ENCODE measurements at regions not wholly inside any gene's neighbourhood (a gene's known extent, or its start where the extent isn't known, plus 50 kb on each side); places are given as distances from the start of the nearest gene placed in this dataset.

DNA sequence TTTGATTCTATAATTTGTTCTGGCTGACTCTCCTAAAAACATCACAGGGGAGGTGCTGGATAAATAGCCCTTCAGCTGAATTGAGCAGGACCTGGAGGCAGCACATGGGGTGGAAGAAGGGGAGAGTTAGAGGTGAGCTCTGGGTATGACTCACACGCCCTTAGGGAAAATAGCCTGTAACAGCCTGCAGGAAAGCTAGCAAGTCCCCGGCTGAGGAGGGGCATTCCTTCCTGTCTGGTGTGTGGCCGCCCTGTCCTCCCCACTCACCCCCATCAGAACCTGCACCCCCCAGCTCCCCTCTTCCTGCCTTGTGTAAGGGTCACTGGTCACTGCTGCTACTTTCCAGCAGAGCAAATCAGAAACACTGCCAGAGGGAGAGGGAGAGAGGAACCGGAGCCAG is 187.4 kb downstream of the C16orf95 start:
- no peak for DNase-seq (ENCODE audit: low read depth in 2 of 2)

DNA sequence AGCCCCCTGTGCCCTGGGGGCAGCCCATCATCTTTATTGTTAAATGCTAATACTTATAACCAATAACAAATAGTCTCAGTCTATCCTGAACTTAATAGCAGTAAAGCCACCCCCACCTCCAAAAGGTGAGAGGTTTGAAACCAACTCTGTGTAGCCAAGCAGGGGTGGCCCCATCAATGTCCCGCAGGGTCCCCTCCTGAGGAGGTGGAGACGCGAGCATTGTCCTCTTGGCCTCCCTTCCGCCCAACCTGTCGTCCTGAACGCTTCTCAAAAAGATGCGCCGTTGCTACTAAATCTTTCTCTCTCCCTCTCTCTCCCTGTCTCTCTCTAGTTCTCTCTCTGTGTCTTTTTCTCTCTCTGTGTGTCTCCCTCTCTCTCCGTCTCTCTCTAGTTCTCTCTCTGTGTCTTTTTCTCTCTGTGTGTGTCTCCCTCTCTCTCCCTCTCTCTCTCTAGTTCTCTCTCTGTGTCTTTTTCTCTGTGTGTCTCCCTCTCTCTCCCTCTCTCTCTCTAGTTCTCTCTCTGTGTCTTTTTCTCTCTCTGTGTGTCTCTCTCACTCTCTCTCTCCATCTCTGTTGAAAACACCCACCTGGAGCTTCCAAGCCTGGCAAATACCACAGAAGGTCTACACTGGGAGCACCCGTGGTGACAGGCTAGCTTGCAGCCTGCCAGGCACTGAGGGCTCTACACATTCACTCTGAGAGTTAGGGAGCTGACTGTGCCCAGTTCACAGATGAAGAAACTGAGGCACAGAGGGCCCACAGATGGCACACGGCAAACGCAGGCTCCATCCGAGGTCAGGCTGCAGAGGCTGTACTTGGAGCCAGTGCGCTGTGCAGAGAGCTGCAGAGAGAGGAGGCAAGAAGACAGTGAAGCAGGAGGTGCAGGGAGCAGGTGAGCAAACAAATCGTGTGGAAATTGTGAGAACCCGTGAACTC is 185.9 kb downstream of the C16orf95 start:
- no peak for DNase-seq (ENCODE audit: low read depth in 2 of 2)

DNA sequence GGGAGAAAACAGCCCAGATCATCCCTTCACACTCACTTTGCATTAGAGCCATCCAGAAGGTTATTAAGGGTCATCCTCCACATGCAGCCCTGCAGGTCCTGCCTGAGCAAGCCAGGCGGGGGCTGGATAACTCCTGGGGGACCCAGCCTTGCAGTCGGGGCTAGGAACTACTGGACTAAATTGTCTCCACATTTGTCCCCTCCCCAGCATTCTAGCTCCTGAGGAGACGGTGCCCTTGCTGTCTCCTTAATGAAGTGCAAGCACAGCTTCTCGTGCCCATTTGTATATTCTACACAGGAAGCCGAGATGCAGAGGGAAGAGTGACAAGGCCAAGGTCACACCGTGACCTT is 185.2 kb downstream of the C16orf95 start:
- no peak for DNase-seq (ENCODE audit: low read depth in 2 of 2)

DNA sequence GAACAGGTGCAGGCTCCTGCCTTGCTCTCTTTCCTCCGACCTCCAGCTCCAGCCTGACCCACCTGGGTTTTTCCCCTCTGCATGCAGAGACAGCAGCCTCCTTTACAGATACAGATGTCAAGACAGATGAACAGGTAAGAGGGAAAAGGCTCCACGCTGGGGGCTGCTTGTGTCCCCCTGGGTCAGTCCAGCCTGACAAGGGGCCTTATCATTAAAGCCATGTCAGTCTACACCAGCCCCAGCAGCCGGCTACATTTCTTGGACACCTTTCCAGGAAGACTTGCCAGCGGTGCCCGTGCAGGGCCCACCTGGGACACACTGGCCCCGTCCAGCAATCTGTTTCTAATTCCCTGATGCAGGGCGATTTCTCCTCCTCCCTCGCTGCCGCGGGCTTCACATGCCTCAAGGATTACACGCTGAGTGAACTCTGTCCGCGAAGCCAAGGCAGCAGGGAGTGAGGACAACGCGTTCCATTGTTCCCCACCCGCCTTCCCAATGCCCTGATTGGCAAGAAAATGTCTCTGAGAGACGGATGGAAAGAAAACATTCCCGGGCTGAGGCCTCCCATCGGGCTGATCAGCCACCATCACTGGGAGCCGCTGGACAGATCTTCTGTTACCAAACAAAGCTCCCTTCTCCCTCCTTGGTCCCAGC is 184.7 kb downstream of the C16orf95 start:
- no peak for DNase-seq (ENCODE audit: low read depth in 2 of 2)

DNA sequence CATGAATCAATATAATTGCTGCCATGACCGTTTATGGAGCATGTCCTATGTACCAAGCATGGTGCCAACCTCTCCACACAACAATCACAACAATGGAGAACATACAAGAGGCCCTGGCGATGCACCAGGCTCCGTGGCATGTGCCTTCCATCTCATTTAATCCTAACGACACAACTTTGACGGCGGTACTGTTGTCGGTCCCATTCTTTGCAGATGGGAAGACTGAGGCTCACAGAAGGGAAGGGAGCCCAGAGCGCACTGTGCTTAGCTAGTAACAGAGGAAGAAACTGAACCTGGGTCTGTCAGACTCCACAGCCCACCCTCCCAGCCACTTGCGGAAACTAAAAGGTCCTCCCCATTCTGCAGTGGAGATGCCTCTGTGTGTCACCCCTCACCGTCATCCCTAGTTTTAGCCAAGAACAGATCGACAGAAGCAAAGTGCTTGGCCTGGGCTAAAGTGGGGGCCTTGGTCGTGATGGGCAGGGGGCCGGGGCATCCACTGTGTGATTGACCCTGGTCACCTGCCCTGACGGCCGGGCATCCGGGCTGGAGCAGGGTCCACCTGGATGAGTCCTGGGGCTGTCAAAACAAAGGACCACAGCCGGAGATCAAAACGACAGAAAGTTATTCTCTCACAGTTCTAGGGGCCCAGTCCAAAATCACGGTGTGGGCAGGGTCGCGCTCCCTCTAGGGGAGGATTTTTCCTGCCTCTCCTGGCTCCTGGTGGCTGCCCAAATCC is 183.9 kb downstream of the C16orf95 start:
- no peak for DNase-seq (ENCODE audit: low read depth in 2 of 2)

DNA sequence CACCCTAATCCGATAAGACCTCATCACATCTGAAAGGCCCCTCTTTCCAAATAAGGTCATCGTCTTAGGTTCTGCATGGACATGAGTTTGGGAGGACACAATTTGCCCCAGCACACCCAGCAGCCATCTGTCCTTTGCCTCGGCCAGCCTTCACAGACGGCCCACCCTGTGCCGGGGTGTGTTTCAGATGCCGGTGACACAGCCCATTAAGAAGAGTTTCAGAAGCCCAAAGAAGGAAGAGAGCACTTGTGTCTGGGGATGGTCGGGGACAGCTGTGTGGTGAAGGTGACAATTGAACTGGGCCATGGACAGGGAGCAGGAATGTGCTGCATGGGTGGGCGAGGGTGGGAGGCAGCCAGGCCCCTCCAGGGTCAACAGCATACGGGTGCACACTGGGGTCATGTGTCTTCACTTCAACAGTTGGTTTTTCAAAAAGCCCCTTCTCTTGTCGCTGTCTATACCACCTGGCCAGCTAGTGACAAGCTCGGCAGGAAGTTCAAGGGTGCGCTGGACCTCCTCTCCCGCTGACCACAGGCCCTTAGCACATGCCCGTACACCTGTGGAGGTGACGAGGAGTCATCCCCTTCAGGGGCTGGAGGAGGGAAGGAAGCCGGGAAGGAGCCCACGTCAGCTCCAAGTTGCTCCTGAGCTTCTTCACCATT is 183.1 kb downstream of the C16orf95 start:
- DNase-seq (ENCODE audit: low read depth in 2 of 2), result no peak

DNA sequence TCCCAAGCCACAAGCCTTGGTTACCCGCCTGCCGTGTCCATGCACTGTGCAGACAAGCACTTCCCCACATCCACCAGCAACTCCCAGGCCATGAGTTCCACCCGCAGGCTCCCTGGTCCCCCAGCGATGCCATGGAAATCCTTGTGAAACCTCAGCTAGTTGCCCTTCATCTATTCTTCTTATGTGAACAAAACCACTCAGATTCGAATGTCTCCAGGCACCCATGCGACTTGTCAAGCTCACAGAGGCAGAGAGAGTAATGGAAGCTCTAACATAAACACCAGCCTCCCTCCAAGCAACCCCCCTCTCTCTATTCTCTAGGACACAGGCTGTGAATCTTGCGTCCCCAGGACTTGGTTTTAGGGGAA is 182.6 kb downstream of the C16orf95 start:
- DNase-seq (ENCODE audit: low read depth in 2 of 2), result no peak

DNA sequence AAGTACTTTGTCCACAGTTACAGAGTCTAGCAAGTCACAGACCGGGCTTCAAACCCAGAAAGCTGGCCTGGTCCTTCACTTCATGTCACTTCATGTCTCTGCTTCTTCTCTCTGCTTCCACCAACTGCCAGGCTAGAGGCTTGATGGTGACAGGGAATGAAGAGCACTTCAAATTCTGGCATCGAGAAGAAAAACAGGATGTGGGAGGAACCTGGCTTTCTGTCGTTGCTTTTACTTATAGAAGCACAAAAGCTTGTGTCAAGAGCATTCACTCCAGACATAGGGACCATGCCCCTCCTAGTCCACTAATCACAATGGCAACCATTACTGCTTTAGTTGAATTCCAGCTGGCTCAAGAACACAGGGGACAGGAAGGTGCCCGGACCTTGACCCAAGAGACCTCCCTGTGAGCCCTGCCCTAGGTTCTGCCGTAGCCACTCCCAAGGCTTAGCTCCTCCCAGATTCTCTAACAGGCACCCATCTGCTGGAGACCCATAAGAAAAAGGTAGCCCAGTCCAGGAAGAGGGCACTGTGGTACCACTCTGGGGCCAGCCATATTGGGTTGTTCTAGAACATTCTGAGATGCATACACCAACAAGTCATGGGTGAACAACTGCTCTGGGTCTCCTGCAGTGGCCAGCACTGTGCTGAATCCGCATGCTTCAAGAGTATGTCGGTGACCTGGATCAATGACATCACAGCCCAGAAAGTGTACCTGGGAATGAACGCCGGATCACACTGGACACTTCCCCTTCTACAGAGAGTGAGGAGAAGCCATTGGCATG is 181.8 kb downstream of the C16orf95 start:
- no peak for DNase-seq (ENCODE audit: low read depth in 2 of 2)

DNA sequence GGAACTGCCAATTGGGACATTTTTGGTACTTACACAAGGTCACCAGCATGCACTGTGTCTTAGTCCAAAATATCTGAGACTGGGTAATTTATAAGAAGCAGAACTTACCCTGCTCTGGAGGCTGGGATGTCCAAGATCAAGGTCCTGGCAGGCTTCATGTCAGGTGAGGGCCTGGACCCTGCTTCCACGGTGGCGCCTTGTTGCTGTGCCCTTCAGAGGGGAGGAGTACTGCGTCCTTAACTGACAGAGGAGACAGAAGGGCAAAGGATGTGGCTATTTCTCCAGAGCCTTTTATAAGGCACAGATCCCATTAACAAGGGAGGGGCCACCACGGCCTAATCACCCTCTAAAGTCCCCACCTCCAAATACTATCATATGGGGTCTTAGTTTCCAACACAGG is 178.9 kb downstream of the C16orf95 start:
- DNase-seq (ENCODE audit: low read depth in 2 of 2), result no peak

DNA sequence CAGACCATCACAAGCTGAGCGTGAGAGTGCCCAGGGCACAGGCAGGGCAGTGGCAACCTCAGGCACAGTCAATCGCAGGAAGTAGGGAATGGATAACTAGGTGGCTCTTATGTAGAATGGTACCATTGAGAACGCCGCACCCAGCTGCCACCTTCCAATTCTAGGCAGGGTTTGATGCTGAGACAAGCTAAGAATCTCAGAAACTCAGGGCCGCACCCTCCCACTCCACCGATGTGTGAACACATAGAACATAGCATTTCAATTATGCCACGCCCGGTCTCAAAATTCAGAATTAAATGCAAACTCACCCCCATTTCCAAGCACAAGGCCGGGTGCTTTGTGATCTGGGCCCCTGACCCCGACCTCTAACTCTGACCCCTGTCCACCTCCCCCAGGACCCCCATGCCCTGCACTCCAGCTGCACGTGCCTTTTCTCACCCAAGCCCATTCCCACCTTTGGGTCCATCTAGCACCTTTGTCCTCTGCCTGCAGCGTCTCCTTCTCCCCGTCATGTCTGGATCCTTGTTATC is 178.4 kb downstream of the C16orf95 start:
- DNase-seq (ENCODE audit: low read depth in 2 of 2), result no peak

DNA sequence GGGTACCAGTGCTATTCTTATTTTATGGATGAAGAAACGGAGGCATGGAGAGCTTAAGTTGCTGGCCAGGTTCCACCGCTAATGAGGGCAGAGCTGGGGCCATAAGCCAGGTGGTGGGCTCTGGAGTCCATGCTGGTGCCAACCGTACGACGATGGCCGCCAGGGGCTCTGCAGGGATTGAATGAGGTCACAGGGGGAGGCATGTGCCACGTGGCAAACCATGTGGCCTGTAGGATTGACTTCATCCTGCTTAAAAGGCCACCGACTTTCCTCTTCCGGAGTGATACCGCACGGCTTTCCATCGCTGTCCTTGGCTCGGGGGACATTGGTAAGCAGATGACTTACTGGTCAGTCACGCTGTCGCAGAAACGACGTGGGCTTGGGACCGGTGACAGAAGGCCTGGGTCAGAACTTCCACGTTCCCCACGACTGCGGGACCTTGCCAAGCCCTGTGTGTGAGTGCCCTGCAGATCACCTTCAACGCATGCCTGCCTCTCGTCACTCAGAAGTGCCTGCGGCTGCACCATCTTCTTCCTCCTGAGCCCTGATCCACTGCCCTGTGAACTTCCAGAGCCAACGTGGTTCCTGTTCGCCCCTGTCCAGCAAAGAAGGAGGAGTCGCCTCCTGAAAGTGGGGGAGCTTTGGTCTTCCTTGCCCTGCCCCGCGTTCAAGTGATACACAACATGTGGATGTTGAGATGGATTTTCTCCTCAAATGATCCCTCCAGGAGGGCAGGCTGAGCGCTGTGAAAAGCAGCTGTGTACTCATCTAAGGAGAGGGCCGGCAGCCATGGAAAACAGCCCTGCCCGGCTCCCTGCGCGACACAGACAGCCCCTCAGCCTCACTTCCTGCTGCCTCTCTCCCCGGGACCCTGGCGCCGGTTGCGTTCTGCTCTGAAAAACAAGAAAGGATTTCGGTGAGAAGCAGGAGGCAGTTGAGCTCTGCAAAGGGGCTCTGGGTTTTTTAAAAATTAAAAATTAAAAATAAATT is 176.7 kb downstream of the C16orf95 start:
- no peak for DNase-seq (ENCODE audit: low read depth in 2 of 2)

DNA sequence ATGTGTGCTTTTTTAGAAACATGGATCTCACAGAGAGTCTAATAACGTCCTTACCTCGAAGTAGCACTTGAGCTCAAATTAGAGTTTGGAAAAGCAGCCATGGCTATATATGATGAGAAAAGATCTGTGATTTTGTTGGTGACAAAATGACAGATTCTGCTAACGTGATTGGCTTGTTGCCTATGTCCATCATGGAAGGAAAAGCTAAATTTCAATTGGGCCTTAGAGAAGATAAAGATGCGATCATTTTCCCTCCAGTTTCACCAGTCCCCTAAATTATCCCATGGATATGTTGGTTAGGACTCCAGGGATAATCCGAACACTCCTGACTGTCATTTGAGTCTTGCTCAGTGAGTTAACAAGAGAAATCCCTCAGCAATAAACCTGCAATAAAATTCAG is 175.8 kb downstream of the C16orf95 start:
- DNase-seq (ENCODE audit: low read depth in 2 of 2), result no peak

DNA sequence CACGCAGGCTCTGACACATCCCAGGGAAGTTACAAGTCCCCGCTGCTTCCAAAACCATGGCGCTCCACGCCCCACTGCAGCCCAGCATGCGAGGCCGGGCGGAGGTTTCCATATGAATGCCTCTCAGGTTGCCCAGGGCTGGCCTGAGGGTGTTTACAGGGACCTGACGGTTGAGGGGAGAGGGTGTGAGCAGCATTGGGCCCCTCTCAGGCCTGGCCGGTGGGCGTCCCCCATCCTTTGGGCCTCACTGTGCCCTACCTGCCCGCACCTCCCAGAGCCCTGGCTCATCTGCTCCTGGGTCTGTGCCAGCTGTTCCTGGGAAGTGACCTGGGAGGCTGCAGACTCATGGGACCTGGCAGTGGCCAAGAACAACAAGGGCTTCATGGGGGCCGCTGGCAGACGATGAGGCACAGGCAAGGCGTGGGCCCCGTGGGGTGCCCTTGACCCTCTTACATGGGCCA is 173.5 kb downstream of the C16orf95 start:
- no peak for DNase-seq (ENCODE audit: low read depth in 2 of 2)

DNA sequence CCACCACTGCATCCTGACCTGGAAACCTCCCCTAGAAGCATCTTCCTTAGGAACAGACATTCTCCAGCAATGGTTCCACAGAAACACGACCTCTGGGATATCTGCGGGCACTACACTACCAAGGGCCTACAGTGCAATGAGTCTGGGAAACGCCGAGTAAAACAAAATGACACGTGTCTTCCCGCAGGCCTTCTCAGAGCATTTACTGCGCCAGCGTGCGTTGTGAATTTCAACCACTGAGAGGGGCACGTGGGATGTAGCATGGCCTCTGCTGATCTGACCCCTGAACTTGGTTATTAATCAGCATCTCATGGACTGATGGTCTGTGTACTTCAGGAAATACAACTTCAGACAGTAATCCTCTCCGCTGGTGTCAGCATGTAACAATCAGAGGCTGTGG is 173.0 kb downstream of the C16orf95 start:
- DNase-seq (ENCODE audit: low read depth in 2 of 2), result no peak

DNA sequence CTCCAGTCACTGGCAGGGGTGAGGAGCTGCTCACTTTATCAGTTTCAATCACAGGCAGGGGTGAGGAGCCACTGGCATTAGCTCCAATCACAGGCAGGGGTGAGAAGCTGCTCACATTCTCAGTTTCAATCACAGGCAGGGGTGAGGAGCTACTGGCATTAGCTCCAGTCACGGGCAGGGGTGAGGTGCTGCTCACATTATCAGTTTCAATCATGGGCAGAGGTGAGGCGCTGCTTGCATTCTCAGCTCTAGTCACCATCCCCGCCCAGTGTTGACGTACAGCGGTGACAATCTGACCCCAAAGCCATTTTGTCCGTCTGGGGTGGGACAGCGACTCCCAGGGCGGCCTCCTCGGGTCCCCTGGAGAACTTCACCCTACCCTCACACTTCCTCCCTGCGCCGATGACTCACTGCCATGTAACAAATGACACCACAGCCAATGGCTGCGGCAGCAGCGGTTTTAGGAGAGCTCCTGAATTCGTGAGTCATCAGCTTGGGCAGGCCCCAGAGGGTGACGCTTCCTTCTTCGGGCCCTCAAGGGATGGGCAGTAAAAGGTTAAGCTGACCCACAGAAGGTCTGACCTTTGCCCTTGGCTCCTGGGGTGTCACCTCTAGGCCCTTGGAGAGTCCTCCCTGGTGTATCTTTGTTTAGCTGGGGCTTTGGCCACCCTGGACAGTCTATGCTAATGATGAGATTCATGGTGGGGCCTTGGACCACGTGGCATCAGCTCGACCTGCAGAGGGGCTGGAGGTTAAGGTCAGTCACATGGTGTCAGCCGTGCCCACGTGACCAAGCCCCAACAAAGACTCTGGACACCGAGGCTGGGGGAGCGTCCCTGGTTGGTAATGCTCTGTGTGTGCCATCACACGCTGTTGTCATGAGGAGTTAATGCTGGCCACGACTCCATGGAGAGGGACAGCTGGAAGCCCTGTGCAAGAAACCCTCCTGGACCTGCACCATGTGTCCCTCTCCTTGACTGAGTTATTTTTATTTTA is 171.7 kb downstream of the C16orf95 start:
- DNase-seq (ENCODE audit: low read depth in 2 of 2), result no peak

DNA sequence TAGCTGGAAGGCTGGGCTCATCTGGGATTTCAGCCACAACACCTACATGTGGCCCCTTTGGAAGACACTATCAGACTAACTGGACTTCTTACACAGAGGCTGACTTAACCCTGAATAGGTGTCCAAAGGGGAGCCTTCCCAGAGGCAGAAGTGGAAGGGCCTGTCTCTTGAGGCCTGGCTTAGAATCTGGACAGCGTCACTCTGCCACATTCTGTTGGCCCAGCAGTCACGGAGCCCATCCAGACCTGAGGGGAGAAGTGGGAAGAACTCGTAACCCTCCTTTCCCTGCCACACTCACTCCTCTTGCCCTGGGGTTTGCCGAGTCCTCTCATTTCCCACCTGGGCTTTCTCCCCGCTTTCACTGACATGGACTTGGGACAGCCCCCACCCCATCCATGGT is 170.5 kb downstream of the C16orf95 start:
- no peak for DNase-seq (ENCODE audit: low read depth in 2 of 2)

DNA sequence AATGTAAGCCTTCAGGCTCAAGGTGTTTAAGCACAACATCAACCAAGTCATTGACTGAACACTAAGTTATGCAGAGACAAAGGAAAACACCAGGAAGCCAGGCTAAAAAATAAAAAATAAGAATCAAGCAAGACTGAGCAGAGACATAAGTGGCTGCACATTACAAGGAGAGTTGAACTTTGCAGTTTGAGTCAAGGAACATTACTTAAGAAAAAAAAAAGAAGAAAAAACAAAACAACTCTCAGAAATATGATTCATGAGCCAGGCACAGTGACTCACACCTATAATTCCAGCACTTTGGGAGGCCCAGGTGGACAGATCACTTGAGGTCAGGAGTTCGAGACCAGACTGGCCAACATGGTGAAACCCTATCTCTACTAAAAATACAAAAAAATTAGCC is 168.1 kb downstream of the C16orf95 start:
- DNase-seq (ENCODE audit: low read depth in 2 of 2), result no peak

DNA sequence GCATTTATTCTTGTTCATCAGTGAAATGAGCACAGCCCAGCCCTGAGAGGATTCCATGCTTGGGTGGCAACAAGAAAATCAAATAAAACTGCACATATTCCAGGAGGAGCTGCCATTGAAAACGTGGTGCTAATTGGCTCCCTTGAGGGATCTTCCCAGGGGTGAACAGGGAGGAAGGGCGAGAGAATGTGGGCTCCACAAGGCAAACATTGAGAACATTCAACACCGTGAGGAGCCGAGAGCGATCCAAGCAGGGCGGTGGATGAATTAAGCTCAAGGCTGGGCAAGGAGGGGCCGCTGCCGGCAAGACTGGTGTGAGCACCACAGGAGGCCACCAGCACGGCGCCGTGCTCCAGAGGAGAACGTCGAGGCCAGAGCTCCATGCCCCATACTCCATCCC is 166.9 kb downstream of the C16orf95 start:
- DNase-seq (ENCODE audit: low read depth in 2 of 2), result no peak

Data from stimulated activated CD8-positive, alpha-beta memory T cell treated with anti-CD3 and anti-CD28 coated beads, Interleukin-15, amount 100 ng/mL, for 48 hours (primary cell).